A549 (cell line): ENCODE measurements at regions not wholly inside any gene's neighbourhood (a gene's known extent, or its start where the extent isn't known, plus 50 kb on each side); places are given as distances from the start of the nearest gene placed in this dataset.
"Not testable (repeated sequence)": the region's sequence is repeated elsewhere in the genome, so short reads cannot be mapped to it uniquely, and the experiment has no call there.

ENCODE experiments used
- ATAC-seq, 2 experiments: fragments of 200-7000 bp in 1 of 2; fragments of >200 bp in 1 of 2; cut with Nextera tagmentation in 1 of 2; cut with Tn5 transposase in 1 of 2; 3 replicates each; pipeline versions ENCODE4 v1.8.0 to v1.9.1; 2018 to 2020; ENCODE audit warnings: mild to moderate bottlenecking in 1 of 2, moderate library complexity in 1 of 2
- CTCF ChIA-PET: fragments of 300-600 bp; sonication (Branson Sonifier 250); formaldehyde crosslinking; extraction: SDS; loops from one replicate; lab custom pipeline; 2021; ENCODE audit warnings: antibody characterized with exemption, inconsistent platforms; lab: Yijun Ruan, JAX
- POLR2A ChIA-PET: fragments of 350-600 bp; formaldehyde crosslinking; extraction: SDS; loops from one replicate; lab custom pipeline; 2021; ENCODE audit warnings: antibody characterized with exemption, inconsistent platforms; lab: Yijun Ruan, JAX
- DNase-seq, 2 experiments: peaks; one replicate each; pipeline versions ENCODE4 v3.0.0 to v3.0.0-alpha.2; 2011 to 2016; ENCODE audit warnings: low read depth in 1 of 2, low spot score in 1 of 2
- FAIRE-seq: peaks from 2 replicates; lab custom pipeline; 2011; peaks lifted over from hg19 to GRCh38; lab: Jason Lieb, UNC
- H3K27ac ChIP-seq, 2 experiments: fragments of >200 bp; sonication (Bioruptor Twin); formaldehyde crosslinking; 3 replicates each; pipeline ENCODE4 v1.5.1; 2016 to 2017
- H3K4me1 ChIP-seq: fragments of >200 bp; sonication (Bioruptor Twin); formaldehyde crosslinking; 3 replicates; pipeline ENCODE4 v1.6.1; 2016
- H3K4me2 ChIP-seq: fragments of >200 bp; sonication (Bioruptor Twin); formaldehyde crosslinking; 3 replicates; pipeline ENCODE4 v1.6.1; 2016
- H3K4me3 ChIP-seq: fragments of >200 bp; sonication (Bioruptor Twin); formaldehyde crosslinking; 3 replicates; pipeline ENCODE4 v1.5.1; 2016
- H3K9me3 ChIP-seq: fragments of >200 bp; sonication (Bioruptor Twin); formaldehyde crosslinking; 3 replicates; pipeline ENCODE4 v1.6.1; 2016
- BHLHE40 ChIP-seq: IDR thresholded peaks from 2 replicates; pipeline ENCODE4 v1.6.1; 2012; ENCODE audit warnings: low read depth, low read length, inconsistent platforms
- CBX2 ChIP-seq: fragments of 200-600 bp; sonication (generic); IDR thresholded peaks from 2 replicates; pipeline ENCODE4 v1.6.1; 2016; ENCODE audit warnings: low read depth, mild to moderate bottlenecking, borderline replicate concordance
- CHD2 ChIP-seq: fragments of 150-350 bp; IDR thresholded peaks from 2 replicates; pipeline ENCODE4 v1.6.1; 2014; ENCODE audit warnings: low read length; ENCODE audit not compliant: partially characterized antibody
- EHF ChIP-seq: fragments of 250-450 bp; sonication (Bioruptor Pico); IDR thresholded peaks from 2 replicates; pipeline ENCODE4 v1.5.0; 2020; ENCODE audit warnings: mild to moderate bottlenecking
- EHMT2 ChIP-seq: fragments of 200-600 bp; sonication (generic); IDR thresholded peaks from 2 replicates; pipeline ENCODE4 v1.6.1; 2016; ENCODE audit warnings: antibody characterized with exemption, low read depth, mild to moderate bottlenecking, moderate library complexity
- ELK1 ChIP-seq: fragments of 150-350 bp; IDR thresholded peaks from 2 replicates; pipeline ENCODE4 v1.6.1; 2014; ENCODE audit warnings: low read depth, mild to moderate bottlenecking, low read length
- EP300 ChIP-seq, 2 experiments: fragments of >200 bp; sonication (Bioruptor Twin); formaldehyde crosslinking; IDR thresholded peaks; 2 replicates in 1 of 2; 3 replicates in 1 of 2; pipeline ENCODE4 v1.6.1; 2016 to 2017
- FOSL2 ChIP-seq, 2 experiments: fragments of 450-650 bp in 1 of 2; fragments of >200 bp in 1 of 2; sonication (Bioruptor Twin) in 1 of 2; formaldehyde crosslinking; IDR thresholded peaks; 2 replicates each; pipeline versions ENCODE4 v1.5.0 to v1.6.1; 2016 to 2020; ENCODE audit warnings: mild to moderate bottlenecking in 1 of 2, moderate library complexity in 1 of 2
- JUN ChIP-seq, 2 experiments: fragments of >200 bp; sonication (Bioruptor Twin); formaldehyde crosslinking; IDR thresholded peaks; 2 replicates in 1 of 2; 3 replicates in 1 of 2; pipeline ENCODE4 v1.6.1; 2016 to 2017
- JUNB ChIP-seq: fragments of >200 bp; sonication (Bioruptor Twin); formaldehyde crosslinking; IDR thresholded peaks from 2 replicates; pipeline ENCODE4 v1.6.1; 2016
- KDM5A ChIP-seq: fragments of 200-600 bp; sonication (generic); IDR thresholded peaks from 2 replicates; pipeline ENCODE4 v1.6.1; 2016; ENCODE audit warnings: antibody characterized with exemption, mild to moderate bottlenecking
- MYC ChIP-seq: IDR thresholded peaks from 2 replicates; pipeline ENCODE4 v1.6.1; 2012; ENCODE audit warnings: mild to moderate bottlenecking, inconsistent platforms, low read length, improper control_type of control experiment, borderline replicate concordance
- RFX5 ChIP-seq: fragments of 450-650 bp; IDR thresholded peaks from 2 replicates; pipeline ENCODE4 v1.7.1; 2014; ENCODE audit warnings: antibody characterized with exemption, mild to moderate bottlenecking, moderate library complexity
- ZFP36 ChIP-seq: fragments of 450-650 bp; IDR thresholded peaks from 2 replicates; pipeline ENCODE4 v1.6.1; 2014; ENCODE audit warnings: borderline replicate concordance; ENCODE audit not compliant: partially characterized antibody
- ZNF302 ChIP-seq: fragments of 250-450 bp; sonication (Bioruptor Pico); IDR thresholded peaks from 2 replicates; pipeline ENCODE4 v1.9.0; 2021; ENCODE audit warnings: inconsistent platforms, mild to moderate bottlenecking, moderate library complexity
- WGBS: methylation state at CpG from one replicate; pipeline ENCODE4 v1.1.6; 2017; ENCODE audit errors: missing lambda C conversion rate; 5-methylcytosine and 5-hydroxymethylcytosine counted together
- TF ChIP-seq, protein P1 (sequence below): IDR thresholded peaks from 2 replicates; pipeline ENCODE4 v1.6.1; 2012
- TF ChIP-seq, protein P2 (sequence below): fragments of 200-600 bp; sonication (generic); IDR thresholded peaks from 2 replicates; pipeline ENCODE4 v1.6.1; 2016; ENCODE audit warnings: antibody characterized with exemption, mild to moderate bottlenecking, moderate library complexity

DNA sequence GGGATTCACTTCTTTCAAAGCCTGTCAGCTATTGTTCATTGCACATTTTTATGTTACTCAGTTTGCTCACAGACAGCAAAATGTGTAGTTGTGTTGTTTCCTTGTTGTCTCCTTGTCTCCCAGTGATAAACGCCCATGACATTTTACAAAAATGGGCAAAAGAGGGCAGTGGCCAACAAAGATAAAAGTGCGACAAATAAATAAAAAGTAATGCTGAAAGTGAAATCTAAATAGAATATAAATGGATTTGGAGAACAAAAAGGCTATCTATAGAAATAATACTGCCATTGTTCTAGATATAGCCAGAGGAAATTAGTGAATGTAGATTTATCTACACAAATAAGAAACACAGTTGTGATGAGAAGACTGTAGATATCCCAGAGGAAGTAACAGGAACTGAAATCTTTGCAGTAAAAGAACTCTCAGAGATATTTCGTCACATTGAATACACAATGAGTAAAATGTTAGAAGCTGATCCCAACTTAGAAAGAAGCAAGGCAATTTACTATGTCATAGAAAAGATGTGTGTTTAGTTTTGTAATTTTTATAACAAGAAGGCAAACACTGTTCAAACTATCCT is 1186.2 kb upstream of the FAM98A start:
- ATAC-seq (no peak), DNase-seq (no peak), FAIRE-seq (no peak)
- Histone ChIP-seq H3K9me3 (no peaks in the 10 kb centered on the region; the same call in 2 of the 3 replicates), H3K4me1 (no peaks in the 10 kb centered on the region), H3K27ac (no peak overlapping the region), H3K4me2 (no peak overlapping the region), H3K4me3 (no peak overlapping the region)
- 13% methylated on average over 3 of the region's 3 CpGs for WGBS
- CTCF ChIA-PET, result no interaction called here
- POLR2A ChIA-PET, result no interaction called here
- TF ChIP-seq, protein P1, sequence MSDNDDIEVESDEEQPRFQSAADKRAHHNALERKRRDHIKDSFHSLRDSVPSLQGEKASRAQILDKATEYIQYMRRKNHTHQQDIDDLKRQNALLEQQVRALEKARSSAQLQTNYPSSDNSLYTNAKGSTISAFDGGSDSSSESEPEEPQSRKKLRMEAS, result no peak
- TF ChIP-seq RFX5 (no peak), JUNB (no peak), ZNF302 (CRISPR knock-in tag) (no peak), EHMT2 (no peak), FOSL2 (IDR thresholded peaks at IDR 0.05) (no peak), FOSL2 (CRISPR knock-in tag; IDR thresholded peaks at IDR 0.05) (no peak), JUN (IDR thresholded peaks at IDR 0.05) (no peak), BHLHE40 (no peak), EP300 (IDR thresholded peaks at IDR 0.05) (no peak), MYC (no peak)

- FAIRE-seq (no peak), DNase-seq (no peak), ATAC-seq (no peak)
- H3K4me3 ChIP-seq, result no peak overlapping the region
- no peak overlapping the region for H3K4me2 ChIP-seq
- ChIA-PET POLR2A (no interaction called here), CTCF (no interaction called here)
- no peaks in the 10 kb centered on the region for H3K4me1 ChIP-seq
- WGBS, result 53% methylated on average over 1 of the region's 1 CpG
- H3K27ac ChIP-seq, result no peak overlapping the region
- H3K9me3 ChIP-seq, result no peaks in the 10 kb centered on the region; the same call in 2 of the 3 replicates
- TF ChIP-seq EHF (no peak), KDM5A (no peak), ELK1 (no peak), ZFP36 (no peak), CHD2 (no peak), JUNB (no peak), CBX2 (no peak), MYC (no peak)
- TF ChIP-seq, protein P2, sequence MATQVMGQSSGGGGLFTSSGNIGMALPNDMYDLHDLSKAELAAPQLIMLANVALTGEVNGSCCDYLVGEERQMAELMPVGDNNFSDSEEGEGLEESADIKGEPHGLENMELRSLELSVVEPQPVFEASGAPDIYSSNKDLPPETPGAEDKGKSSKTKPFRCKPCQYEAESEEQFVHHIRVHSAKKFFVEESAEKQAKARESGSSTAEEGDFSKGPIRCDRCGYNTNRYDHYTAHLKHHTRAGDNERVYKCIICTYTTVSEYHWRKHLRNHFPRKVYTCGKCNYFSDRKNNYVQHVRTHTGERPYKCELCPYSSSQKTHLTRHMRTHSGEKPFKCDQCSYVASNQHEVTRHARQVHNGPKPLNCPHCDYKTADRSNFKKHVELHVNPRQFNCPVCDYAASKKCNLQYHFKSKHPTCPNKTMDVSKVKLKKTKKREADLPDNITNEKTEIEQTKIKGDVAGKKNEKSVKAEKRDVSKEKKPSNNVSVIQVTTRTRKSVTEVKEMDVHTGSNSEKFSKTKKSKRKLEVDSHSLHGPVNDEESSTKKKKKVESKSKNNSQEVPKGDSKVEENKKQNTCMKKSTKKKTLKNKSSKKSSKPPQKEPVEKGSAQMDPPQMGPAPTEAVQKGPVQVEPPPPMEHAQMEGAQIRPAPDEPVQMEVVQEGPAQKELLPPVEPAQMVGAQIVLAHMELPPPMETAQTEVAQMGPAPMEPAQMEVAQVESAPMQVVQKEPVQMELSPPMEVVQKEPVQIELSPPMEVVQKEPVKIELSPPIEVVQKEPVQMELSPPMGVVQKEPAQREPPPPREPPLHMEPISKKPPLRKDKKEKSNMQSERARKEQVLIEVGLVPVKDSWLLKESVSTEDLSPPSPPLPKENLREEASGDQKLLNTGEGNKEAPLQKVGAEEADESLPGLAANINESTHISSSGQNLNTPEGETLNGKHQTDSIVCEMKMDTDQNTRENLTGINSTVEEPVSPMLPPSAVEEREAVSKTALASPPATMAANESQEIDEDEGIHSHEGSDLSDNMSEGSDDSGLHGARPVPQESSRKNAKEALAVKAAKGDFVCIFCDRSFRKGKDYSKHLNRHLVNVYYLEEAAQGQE, result no peak
These were observed 1185.6 kb upstream of the FAM98A start for GRCh38 chr2:34784701-34785100.

DNA sequence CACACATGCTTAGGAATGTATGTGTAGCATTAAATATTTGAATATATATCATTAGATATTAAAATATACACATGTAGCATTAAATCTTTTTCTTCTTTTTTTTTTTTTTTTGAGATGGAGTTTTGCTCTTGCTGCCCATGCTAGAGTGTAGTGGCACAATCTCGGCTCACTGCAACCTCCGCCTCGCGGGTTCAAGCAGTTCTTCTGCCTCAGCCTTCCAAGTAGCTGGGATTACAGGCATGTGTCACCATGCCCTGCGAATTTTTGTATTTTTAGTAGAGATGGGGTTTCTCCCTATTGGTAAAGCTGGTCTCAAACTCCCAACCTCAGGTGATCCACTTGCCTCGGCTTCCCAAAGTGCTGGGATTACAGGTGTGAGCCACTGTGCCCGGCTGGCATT is 1151.6 kb upstream of the FAM98A start:
- POLR2A ChIA-PET, H3K27ac ChIP-seq, CTCF ChIA-PET, H3K9me3 ChIP-seq, H3K4me2 ChIP-seq, H3K4me1 ChIP-seq, H3K4me3 ChIP-seq, FAIRE-seq, DNase-seq, ATAC-seq: not testable (repeated sequence)
- WGBS, result 70% methylated on average over 7 of the region's 7 CpGs
